GM21528 (cell line): ENCODE measurements at regions not wholly inside any gene's neighbourhood (a gene's known extent, or its start where the extent isn't known, plus 50 kb on each side); places are given as distances from the start of the nearest gene placed in this dataset.

Experiments used
- ATAC-seq: cut with Tn5 transposase; IDR thresholded peaks from one replicate; pipeline ENCODE4 v1.9.1; 2021; ENCODE audit warnings: mild to moderate bottlenecking, moderate library complexity; ENCODE audit not compliant: unreplicated experiment, low FRiP score

DNA sequence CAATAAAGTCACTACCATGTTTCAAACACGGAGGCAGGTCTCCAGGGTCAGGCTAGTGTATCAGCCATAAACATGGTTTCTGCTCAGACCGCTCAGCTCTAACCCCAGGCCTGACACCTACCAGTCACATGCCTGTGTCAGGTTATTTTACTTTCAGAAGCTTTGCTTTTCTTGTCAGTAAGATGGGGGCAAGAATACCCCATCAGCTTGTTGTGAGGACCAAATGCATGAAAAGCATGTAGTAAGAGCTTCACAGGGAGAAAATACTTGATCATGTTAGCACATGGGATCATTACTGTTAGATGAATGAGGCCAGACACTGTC, 65.2 kb upstream of the PIM1 start:
- ATAC-seq = no peak

DNA sequence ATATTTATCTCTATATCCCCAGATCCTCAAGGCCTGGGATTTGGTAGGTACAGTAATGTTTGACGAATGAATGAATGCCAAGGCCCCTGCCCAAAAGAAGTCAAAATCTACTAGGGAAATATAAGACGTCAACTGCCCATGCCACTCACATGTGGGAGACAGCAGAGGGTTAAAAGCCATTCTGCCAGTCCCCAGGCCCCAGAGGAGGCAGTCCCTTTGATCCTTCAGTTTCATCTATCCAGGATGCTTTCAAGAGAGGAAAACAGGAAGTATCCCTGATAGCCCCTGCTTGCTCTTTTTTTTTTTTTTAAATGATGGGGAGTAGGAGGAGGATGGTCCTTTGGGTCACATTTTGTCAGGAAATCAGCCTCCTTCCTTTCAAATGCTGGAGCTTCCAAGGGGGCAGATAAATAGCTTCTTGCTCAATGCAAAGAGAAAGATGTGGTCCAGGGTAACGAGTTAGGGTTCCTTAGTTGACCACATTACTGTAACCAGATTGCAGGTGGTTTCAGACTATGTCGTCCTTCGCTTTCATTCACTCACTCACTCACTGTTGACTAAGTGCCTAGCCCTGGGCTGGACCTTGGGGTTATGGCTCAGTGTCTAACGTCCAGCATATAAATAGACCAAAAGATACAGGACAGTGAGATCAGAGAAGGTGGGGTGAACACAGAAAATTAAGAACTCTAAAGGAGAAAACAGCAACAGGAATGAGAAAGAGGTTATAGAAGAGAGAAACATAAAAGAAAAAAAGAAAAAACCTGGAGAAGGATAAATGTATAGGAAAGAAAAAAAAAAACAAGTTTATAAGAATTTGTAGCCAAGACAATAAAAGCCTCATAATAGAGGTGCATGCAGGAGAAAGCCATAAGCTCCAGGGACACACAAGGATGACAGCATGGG, 64.6 kb upstream of the PIM1 start:
- no peak for ATAC-seq

DNA sequence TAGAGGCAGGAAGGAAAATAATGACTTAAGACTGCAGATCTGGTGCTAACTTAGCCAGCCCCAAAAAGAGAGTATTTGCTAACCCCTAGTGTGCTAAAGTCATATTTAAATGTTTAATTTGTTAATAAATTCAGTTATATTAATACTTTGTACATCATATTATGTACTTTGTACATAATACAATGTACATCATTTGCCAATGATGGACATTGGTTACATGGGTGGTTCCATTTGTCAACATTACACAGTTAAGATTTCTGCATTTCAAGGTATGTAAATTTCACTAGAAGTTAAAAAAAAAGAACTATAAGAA, 63.9 kb upstream of the PIM1 start:
- ATAC-seq = no peak

DNA sequence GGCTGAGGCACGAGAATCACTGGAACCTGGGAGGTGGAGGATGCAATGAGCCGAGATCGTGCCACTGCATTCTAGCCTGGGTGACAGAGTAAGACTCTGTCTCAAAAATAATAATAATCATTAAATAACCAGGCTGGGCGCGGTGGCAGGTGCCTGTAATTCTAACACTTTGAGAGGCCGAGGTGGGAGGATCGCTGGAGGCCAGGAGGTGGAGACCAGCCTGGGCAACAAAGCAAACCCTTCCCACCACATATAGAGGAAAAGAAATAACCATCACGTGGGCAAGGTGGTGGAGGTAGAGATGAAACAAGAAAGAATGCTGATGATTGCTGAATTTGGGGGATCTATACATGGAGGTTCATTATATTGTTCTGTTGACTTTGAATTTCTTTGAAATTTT, 63.4 kb upstream of the PIM1 start:
- no peak for ATAC-seq

DNA sequence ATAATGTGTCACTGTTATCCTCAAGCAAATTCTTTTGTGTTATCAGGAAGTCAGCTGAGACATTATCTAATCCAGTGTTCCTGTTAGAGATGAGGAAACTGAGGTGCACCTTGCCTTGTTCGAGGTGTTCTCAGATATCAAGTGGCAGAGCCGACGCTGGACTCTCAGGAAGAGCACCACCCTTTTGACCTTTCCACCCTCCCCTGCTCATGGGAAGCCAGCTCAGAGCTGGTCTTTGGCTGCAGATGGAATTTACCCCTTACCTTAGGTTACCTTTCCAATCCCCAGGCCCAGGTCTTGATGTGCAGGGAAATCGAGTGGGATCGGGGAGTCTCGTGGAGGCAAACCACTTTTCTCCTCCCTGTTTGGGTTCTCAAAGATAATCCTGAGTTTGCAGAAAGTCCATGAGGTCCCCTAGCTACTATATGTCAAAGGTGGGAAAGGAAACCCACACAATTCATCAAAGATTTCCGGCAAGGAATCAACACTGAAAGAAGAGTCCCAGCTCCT, 62.9 kb upstream of the PIM1 start:
- no peak for ATAC-seq

DNA sequence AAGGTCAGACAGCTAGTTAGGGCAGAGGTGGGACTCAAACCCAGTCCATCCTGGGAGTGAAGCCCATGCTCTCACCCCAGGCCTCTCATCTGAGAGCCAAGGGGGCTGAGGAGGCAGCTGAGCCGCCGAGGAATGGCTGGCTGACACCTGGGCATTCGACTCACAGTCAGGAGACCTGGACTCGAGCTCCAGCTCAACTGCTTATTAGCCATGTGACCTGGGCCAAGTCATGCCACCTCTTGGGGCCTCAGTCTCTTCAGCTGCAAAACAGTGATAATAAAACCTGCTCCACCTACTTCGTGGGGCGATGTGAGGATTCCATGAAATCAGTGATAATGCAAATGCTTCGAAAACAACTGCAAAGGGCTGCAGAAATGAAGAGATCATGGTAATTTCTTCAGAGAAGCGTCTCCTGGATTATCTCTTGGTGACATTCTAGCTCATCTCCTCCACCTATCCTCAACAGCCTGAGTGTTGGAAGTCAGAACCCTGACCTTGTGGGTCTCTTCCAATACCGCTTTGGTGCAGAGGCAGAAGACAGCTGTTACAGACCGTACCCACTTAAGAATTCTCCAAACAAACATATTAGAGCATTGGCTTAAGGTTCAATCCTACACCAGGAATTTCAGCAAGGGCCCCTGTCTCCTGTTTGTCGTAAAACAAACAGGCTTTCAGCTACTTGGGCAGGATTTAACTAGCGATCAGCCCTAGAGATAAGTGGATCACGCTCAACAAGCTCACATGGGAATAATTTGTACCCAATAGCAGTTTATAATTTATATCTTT, 60.0 kb upstream of the PIM1 start:
- no peak for ATAC-seq

DNA sequence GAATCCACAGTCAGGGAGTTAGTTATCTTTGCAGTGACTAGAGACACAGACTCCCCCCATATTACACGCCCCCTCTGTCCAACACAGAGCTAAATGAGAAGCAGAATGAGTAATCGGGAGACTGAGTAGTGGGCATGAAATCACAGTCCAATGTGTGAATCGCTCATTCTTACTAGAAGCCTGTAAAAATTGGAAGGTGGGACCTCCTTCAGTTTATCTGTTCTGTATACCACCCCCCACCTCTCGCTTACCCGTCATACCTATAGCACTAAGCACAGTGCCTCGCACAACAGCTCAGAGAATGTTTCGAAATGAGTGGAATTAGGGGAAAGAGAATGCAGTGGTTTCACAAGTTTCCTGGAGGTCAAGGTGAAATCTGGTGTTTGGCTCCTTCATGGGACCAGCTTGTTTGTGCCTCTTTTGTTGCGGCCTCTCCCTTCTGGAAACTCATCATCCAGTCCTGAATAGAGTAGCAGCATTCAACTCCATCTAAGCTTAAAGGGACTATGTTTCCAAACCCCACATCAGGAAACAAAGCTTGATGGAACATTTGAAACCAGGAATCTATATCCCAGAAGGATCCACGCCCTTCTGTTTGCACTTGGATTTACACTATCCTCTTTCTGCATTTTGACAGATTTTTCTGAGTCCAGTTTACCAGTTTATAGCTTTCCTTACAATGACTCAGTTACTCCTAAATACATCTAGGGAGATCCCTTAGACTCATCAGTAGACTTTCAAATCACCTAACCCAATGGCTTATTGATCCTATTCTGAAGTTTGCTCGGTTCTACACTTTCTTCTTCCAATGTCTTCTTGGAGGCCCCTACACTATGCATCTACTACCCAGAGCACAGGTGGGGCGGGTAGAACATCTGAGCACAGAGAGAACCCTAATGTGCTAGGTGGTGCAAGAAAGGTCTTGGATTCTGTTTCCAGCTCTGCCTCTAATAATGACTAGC, 59.2 kb upstream of the PIM1 start:
- ATAC-seq = no peak

DNA sequence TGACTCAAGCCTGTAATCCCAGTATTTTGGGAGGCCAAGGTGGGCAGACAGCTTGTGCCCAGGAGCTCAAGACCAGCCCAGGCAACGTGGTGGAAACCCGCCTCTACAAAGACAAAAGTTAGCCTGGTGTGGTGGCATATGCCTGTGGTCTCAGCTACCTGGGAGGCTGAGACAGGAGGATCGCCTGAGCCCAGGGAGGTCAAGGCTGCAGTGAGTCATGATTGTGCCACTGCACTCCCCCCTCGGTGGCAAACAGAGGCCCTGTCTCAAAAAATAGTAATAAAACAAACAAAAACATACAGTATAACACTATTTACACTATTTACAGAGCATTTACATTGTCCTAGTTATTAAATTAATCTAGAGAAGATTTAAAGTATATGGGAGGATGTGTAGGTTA, 56.0 kb upstream of the PIM1 start:
- no peak for ATAC-seq

DNA sequence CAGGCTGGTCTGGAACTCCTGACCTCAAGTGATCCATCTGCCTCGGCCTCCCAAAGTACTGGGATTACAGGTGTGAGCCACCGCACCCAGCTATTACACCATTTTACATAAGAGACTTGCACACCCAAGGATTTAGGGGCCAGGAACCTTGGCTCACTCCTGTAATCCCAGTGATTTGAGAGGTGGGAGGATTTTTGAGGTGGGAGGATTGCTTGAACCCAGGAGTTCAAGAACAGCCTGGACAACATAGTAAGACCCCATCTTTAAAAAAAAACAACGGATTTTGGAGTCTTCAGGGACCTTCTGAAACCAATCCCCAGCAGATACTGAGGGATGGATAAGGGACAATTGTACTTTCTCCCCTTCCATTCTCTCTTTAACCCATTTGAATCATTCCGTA, 55.3 kb upstream of the PIM1 start:
- no peak for ATAC-seq

DNA sequence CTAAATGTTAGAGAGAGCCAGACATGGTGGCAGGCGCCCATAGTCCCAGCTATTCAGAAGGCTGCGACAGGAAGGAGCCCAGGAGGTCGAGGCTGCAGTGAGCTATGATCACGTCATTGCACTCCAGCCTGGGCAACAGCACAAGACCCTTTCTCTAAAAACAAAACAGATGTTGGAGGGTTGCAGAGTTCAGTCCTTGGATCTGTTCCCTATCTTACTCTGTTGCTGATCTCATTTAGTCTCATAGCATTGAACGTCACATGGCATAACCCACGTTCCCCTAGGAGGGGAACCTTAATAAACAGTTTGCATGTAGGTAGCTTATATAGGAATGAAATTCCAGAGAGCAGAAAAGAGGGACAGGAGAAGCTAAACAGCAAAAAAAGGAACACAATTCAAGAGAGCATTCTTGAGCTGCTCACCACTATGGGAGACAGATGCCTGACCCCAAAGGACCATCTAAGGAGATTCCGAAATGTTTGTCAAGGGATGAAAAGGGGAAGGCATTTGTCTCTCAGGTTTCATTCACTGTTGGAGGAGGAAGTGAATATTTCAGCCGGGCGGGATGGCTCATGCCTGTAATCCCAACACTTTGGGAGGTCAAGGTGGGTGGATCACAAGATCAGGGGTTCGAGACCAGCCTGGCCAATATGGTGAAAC, 54.6 kb upstream of the PIM1 start:
- ATAC-seq = no peak

DNA sequence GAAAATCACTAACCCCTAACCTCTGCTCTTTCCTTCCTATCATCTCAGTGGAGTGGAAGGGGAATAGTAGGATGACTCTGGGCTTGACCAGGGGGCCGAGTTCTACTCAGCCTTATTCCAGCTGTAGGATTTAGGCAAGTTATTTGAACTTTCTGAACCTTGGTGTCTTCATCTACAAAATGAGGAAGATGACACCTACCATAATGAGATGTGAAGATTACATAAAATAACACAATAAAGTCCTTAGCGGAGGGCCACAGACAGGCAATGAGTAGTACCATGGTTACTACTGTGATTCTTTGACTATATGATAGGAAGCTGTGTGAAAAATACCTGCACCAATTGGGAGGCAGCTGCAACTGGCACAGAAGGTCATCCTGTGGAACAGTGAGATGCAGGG, 53.6 kb upstream of the PIM1 start:
- no peak for ATAC-seq

DNA sequence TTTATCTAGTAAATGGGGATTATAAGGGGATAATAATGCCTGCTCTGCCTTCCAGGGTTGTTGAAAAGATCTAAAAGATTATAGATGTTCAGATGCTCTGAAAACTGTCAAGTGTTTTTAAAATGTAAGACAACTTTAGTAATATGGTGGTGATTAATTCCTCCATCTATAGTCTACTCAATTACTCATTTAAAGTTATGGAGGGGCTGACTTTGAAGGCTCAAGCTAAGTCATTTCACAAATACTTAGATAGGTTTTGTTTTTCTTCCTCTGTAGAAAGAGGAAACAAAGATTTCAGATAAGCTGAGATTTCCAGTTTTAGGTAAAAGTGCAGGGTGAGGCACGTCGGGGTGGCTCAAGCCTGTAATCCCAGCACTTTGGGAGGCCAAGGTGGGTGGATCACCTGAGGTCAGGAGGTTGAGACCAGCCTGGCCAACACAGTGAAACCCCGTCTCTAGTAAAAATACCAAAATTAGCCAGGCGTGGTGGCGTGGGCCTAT, 50.5 kb upstream of the PIM1 start:
- ATAC-seq = no peak
